Activated naive CD8-positive, alpha-beta T cell (primary cell): ENCODE measurements at regions not wholly inside any gene's neighbourhood (a gene's known extent, or its start where the extent isn't known, plus 50 kb on each side); places are given as distances from the start of the nearest gene placed in this dataset.

Source experiments
- H3K27ac Mint-ChIP-seq: one replicate; pipeline ENCODE4 v1.8.0; 2021; ENCODE audit warnings: mixed read lengths
- H3K27me3 Mint-ChIP-seq: one replicate; pipeline ENCODE4 v1.8.0; 2021; ENCODE audit warnings: mixed read lengths
- H3K36me3 Mint-ChIP-seq: one replicate; pipeline ENCODE4 v1.8.0; 2021; ENCODE audit warnings: mixed read lengths
- H3K4me1 Mint-ChIP-seq: one replicate; pipeline ENCODE4 v1.8.0; 2021; ENCODE audit warnings: low read depth, mixed read lengths
- H3K4me3 Mint-ChIP-seq: one replicate; pipeline ENCODE4 v1.8.0; 2021; ENCODE audit warnings: mild to moderate bottlenecking, mixed read lengths
- H3K9me3 Mint-ChIP-seq: one replicate; pipeline ENCODE4 v1.8.0; 2021; ENCODE audit warnings: low read depth, mixed read lengths

GRCh38 chr15:87597346-87598052, 659.0 kb downstream of the NTRK3 start:
- Mint-ChIP-seq H3K4me3 (peak overlapping the region; percentile 24), H3K27ac (peak overlapping the region; percentile 29), H3K36me3 (peaks cover 2% of the 10 kb centered on the region), H3K27me3 (peaks cover 2% of the 10 kb centered on the region), H3K9me3 (no peaks in the 10 kb centered on the region), H3K4me1 (peaks cover 27% of the 10 kb centered on the region)

- Mint-ChIP-seq H3K4me3 (no peak overlapping the region), H3K27me3 (no peaks in the 10 kb centered on the region), H3K9me3 (no peaks in the 10 kb centered on the region), H3K27ac (no peak overlapping the region), H3K36me3 (peaks cover 2% of the 10 kb centered on the region), H3K4me1 (peaks cover 9% of the 10 kb centered on the region)
Observed at GRCh38 chr15:87591582-87591981, 665.0 kb downstream of the NTRK3 start.

- Mint-ChIP-seq H3K27ac (no peak overlapping the region), H3K9me3 (no peaks in the 10 kb centered on the region), H3K27me3 (no peaks in the 10 kb centered on the region), H3K36me3 (peaks cover 2% of the 10 kb centered on the region), H3K4me1 (peaks cover 8% of the 10 kb centered on the region), H3K4me3 (no peak overlapping the region)
Observed at GRCh38 chr15:87591042-87591441, 665.5 kb downstream of the NTRK3 start.

- H3K27ac Mint-ChIP-seq = no peak overlapping the region
- H3K4me3 Mint-ChIP-seq = no peak overlapping the region
- H3K9me3 Mint-ChIP-seq = no peaks in the 10 kb centered on the region
- H3K4me1 Mint-ChIP-seq = peaks cover 3% of the 10 kb centered on the region
- H3K27me3 Mint-ChIP-seq = no peaks in the 10 kb centered on the region
- peaks cover 2% of the 10 kb centered on the region for H3K36me3 Mint-ChIP-seq
Observed at GRCh38 chr15:87589134-87589533, 667.4 kb downstream of the NTRK3 start.

- Mint-ChIP-seq H3K4me3 (no peak overlapping the region), H3K27ac (no peak overlapping the region), H3K27me3 (no peaks in the 10 kb centered on the region), H3K36me3 (no peaks in the 10 kb centered on the region), H3K4me1 (no peaks in the 10 kb centered on the region), H3K9me3 (no peaks in the 10 kb centered on the region)
Observed at GRCh38 chr15:87582169-87582568, 674.4 kb downstream of the NTRK3 start.

DNA sequence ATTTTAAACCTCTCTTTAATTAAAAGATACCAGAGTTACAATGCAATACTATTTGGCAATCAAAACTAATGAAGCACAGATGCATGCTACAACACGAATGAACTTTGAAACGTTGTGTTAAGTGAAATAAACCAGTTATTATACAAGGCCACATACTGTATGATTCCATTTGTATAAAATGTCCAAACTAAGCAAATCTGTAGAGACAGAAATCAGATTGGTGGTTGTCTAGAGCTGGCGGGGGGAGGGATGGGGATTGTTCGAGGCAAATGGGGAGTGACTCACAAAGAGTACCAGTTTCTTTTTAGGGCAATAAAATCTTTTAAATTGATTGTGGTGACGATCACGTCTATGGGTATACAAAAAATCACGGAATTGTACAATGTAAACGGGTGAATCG, 677.0 kb downstream of the NTRK3 start:
- Mint-ChIP-seq H3K4me3 (no peak overlapping the region), H3K27me3 (no peaks in the 10 kb centered on the region), H3K36me3 (no peaks in the 10 kb centered on the region), H3K27ac (no peak overlapping the region), H3K9me3 (no peaks in the 10 kb centered on the region), H3K4me1 (no peaks in the 10 kb centered on the region)

GRCh38 chr15:87578776-87579175, 677.8 kb downstream of the NTRK3 start:
- Mint-ChIP-seq H3K36me3 (no peaks in the 10 kb centered on the region), H3K27me3 (no peaks in the 10 kb centered on the region), H3K9me3 (no peaks in the 10 kb centered on the region), H3K27ac (no peak overlapping the region), H3K4me3 (no peak overlapping the region), H3K4me1 (no peaks in the 10 kb centered on the region)

- H3K36me3 Mint-ChIP-seq = no peaks in the 10 kb centered on the region
- no peak overlapping the region for H3K27ac Mint-ChIP-seq
- H3K9me3 Mint-ChIP-seq = no peaks in the 10 kb centered on the region
- no peaks in the 10 kb centered on the region for H3K4me1 Mint-ChIP-seq
- no peak overlapping the region for H3K4me3 Mint-ChIP-seq
- no peaks in the 10 kb centered on the region for H3K27me3 Mint-ChIP-seq
Observed at GRCh38 chr15:87577336-87577735, 679.2 kb downstream of the NTRK3 start.

- no peak overlapping the region for H3K27ac Mint-ChIP-seq
- H3K4me1 Mint-ChIP-seq = no peaks in the 10 kb centered on the region
- no peaks in the 10 kb centered on the region for H3K27me3 Mint-ChIP-seq
- no peak overlapping the region for H3K4me3 Mint-ChIP-seq
- H3K9me3 Mint-ChIP-seq = no peaks in the 10 kb centered on the region
- H3K36me3 Mint-ChIP-seq = no peaks in the 10 kb centered on the region
Observed at GRCh38 chr15:87576486-87577176, 679.9 kb downstream of the NTRK3 start.

DNA sequence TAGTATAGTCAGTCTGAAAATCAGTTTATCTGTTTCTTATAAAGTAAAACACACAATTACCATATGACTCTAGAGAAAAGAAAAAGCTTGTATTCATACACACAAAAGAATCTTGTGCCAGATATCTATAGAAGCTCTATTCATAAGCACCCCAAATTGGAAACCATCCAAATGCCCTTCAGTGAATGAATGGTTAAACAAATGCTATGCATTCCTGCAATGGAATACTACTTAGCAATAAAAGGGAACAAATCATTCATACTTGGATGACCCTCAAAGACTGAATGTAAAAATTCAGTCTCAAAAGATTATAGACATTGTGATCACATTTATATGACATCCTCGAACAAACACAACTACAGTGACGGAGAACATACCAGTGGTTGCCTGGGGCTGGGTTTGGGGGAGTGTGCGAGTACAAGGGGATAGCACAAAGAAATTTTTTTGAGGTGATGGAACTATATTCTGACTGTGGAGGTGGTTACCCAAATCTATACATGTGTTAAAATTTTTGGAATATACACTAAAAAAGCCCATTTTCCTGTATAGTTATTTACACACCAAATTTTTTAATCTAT, 680.6 kb downstream of the NTRK3 start:
- Mint-ChIP-seq H3K4me3 (no peak overlapping the region), H3K4me1 (no peaks in the 10 kb centered on the region), H3K36me3 (no peaks in the 10 kb centered on the region), H3K27me3 (peaks cover 2% of the 10 kb centered on the region), H3K27ac (no peak overlapping the region), H3K9me3 (no peaks in the 10 kb centered on the region)

- Mint-ChIP-seq H3K9me3 (no peaks in the 10 kb centered on the region), H3K4me3 (no peak overlapping the region), H3K36me3 (no peaks in the 10 kb centered on the region), H3K27me3 (peaks cover 2% of the 10 kb centered on the region), H3K27ac (no peak overlapping the region), H3K4me1 (peaks cover 8% of the 10 kb centered on the region)
Observed at GRCh38 chr15:87573534-87573933, 683.0 kb downstream of the NTRK3 start.

DNA sequence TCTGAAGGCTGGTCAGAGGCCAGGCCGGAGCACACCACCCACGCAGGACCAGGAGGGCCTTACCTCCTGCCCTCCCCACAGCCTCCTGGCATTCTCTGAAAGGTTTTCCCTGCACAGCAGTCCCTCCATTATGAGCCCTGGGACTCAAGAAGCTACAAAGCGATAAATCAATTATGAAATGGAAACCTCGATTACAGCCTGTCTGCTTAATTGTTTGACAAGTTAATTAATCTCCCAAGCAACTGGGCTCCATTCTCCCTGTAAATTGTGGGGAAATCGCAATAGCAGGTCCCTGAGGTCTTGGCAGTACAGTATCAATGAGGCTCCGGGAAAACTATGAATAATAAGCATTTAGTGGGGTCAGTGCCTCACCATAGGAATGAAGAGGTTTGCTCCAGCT, 683.5 kb downstream of the NTRK3 start:
- Mint-ChIP-seq H3K27me3 (peaks cover 2% of the 10 kb centered on the region), H3K4me1 (peaks cover 8% of the 10 kb centered on the region), H3K36me3 (no peaks in the 10 kb centered on the region), H3K9me3 (no peaks in the 10 kb centered on the region), H3K27ac (no peak overlapping the region), H3K4me3 (no peak overlapping the region)

DNA sequence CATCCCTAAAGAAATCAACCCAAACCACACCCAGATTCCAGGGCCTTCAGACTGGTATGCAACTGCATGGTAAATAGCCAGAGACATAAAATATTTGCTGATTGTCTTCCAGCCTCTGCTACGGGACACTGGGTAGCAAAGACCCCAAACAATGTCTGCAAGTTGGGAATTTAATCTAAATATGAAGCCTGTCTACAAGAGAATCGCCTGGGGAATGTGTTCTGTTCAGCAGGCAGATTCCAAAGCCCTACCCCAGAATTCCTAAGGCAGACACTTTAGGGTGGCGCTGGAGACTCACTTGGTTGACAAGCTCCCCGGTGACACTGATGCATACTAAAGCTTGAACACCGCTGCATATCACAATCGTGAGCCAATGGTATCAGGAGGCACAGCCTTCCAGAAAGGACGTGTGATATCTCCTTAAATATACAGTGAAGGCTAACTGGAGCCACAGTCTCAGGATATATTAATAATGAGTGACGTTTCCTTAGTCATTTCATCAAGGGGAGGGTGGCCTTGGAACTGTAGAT, 684.1 kb downstream of the NTRK3 start:
- Mint-ChIP-seq H3K4me1 (peaks cover 8% of the 10 kb centered on the region), H3K27ac (no peak overlapping the region), H3K4me3 (no peak overlapping the region), H3K27me3 (peaks cover 2% of the 10 kb centered on the region), H3K9me3 (no peaks in the 10 kb centered on the region), H3K36me3 (no peaks in the 10 kb centered on the region)

DNA sequence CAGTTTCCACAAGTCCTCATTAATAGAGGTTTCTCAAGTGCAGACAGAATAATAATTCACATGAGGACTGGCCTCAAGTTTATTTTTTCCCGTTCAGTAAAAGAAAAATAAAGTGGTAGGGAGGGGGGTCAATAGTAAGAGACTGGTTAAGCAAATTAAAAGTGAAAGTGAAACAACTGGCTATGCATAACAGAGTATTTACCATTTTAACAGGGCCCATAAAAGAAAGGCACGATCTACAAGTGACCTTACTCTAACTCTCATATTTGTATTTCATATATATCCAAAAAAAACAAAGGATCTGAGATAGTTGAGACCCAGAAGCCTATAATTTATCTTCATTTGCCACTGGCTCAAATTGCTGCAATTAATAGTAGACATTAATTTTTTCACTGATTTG, 686.3 kb downstream of the NTRK3 start:
- Mint-ChIP-seq H3K9me3 (no peaks in the 10 kb centered on the region), H3K36me3 (no peaks in the 10 kb centered on the region), H3K27ac (no peak overlapping the region), H3K4me3 (peak overlapping the region; percentile 61), H3K4me1 (peaks cover 8% of the 10 kb centered on the region), H3K27me3 (peaks cover 2% of the 10 kb centered on the region)

DNA sequence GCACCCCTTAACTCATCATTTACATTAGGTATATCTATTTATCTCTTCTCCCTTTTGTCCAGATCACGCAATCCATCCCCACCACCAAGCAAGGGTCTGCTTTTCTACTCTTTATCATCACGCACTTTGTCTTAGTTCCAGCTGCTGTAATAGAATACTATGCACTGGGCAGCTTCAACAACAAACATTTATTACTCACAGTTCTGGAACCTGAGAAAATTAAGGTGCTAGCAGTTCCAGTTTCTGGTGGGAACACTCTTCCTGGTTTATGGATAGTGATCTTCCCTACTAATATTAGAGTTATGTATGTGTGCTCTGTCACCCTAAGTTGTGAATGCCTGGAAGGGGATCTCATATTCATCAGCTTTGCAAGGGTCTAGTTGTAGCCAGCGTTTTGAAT, 687.0 kb downstream of the NTRK3 start:
- no peaks in the 10 kb centered on the region for H3K9me3 Mint-ChIP-seq
- H3K4me1 Mint-ChIP-seq = peaks cover 8% of the 10 kb centered on the region
- H3K4me3 Mint-ChIP-seq = no peak overlapping the region
- H3K27me3 Mint-ChIP-seq = peaks cover 2% of the 10 kb centered on the region
- H3K36me3 Mint-ChIP-seq = no peaks in the 10 kb centered on the region
- no peak overlapping the region for H3K27ac Mint-ChIP-seq
